Esophagus muscularis mucosa (tissue), 4 donors: ENCODE measurements at regions not wholly inside any gene's neighbourhood (a gene's known extent, or its start where the extent isn't known, plus 50 kb on each side); places are given as distances from the start of the nearest gene placed in this dataset.

Experiments
- CTCF ChIP-seq, 3 experiments: fragments of 200-600 bp in 2 of 3; fragments of 450-650 bp in 1 of 3; sonication (generic) in 2 of 3; IDR thresholded peaks; one replicate each; pipeline ENCODE4 v1.5.1; 2017 to 2019; ENCODE audit warnings: antibody characterized with exemption in 3 of 3, mild to moderate bottlenecking in 2 of 3, moderate library complexity in 1 of 3
- EP300 ChIP-seq: sonication (generic); formaldehyde crosslinking; IDR thresholded peaks from one replicate; pipeline ENCODE4 v1.6.1; 2017; ENCODE audit warnings: antibody characterized with exemption
- POLR2AphosphoS5 ChIP-seq, 2 donors: sonication (generic); formaldehyde crosslinking; IDR thresholded peaks; one replicate each; pipeline ENCODE4 v1.6.1; 2017; ENCODE audit warnings: antibody characterized with exemption in 2 of 2

DNA sequence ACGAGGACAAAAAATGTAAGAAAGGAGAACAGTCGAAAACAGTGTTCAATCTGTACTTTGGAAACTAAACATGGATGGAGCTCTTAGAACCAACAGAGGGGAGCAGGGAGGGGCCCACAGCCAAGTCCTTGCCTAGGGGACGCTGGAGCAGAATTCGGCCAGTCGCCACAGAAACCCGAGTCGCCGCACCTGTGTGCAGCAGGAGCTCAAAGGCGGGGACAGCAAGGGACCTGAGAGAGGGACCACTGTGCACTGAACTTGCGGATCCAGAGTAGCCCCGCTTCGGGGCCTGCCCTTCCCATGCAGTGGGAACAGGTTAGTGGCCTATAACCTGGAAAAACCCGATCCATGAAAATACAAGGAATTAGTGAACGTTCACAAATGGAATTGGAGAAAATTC lies 68.1 kb downstream of the SEC61G start:
- TF ChIP-seq POLR2AphosphoS5 (IDR thresholded peaks at IDR 0.05), result no peak
- TF ChIP-seq CTCF (IDR thresholded peaks at IDR 0.05), result no peak
- TF ChIP-seq EP300, result no peak
